ENCODE measurements at regions not wholly inside any gene's neighbourhood (a gene's known extent, or its start where the extent isn't known, plus 50 kb on each side); places are given as distances from the start of the nearest gene placed in this dataset.

DNA sequence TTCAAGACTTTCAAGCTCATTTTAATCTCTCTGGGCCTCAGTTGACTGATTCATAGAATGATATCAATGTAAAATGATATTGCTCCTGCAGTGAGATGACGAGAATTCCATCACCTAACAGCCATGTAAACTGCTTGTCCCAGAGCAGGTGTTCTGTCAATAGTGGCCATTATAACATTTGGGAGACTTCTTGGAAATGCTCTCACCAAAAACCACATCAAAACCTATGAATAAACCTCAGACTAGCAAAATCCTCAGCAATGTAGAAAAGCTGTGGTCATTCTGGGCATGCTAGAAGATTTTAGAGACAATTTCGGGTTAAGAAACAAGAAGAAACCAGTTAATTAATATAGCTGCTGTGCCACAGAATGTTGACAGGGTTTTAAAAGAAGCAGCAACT, 225.4 kb downstream of the FRK start:
- TF ChIP-seq, protein P1, sequence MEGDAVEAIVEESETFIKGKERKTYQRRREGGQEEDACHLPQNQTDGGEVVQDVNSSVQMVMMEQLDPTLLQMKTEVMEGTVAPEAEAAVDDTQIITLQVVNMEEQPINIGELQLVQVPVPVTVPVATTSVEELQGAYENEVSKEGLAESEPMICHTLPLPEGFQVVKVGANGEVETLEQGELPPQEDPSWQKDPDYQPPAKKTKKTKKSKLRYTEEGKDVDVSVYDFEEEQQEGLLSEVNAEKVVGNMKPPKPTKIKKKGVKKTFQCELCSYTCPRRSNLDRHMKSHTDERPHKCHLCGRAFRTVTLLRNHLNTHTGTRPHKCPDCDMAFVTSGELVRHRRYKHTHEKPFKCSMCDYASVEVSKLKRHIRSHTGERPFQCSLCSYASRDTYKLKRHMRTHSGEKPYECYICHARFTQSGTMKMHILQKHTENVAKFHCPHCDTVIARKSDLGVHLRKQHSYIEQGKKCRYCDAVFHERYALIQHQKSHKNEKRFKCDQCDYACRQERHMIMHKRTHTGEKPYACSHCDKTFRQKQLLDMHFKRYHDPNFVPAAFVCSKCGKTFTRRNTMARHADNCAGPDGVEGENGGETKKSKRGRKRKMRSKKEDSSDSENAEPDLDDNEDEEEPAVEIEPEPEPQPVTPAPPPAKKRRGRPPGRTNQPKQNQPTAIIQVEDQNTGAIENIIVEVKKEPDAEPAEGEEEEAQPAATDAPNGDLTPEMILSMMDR (IDR thresholded peaks at IDR 0.05) = no peak
- TF ChIP-seq EZH2phosphoT487 (IDR thresholded peaks at IDR 0.05) = no peak

Data from neural progenitor cell (in vitro differentiated cells).